ENCODE measurements at regions not wholly inside any gene's neighbourhood (a gene's known extent, or its start where the extent isn't known, plus 50 kb on each side); places are given as distances from the start of the nearest gene placed in this dataset.
"Not testable (repeated sequence)": the region's sequence is repeated elsewhere in the genome, so short reads cannot be mapped to it uniquely, and the experiment has no call there.

GRCh38 chr9:115668521-115668920 is 485.1 kb upstream of the PAPPA start:
- DNase-seq (ENCODE audit: low spot score) = no peak

GRCh38 chr9:115671236-115671962 is 482.2 kb upstream of the PAPPA start:
- DNase-seq (ENCODE audit: low spot score) = no peak

GRCh38 chr9:115671963-115672305 is 481.7 kb upstream of the PAPPA start:
- no peak for DNase-seq (ENCODE audit: low spot score)

- peak; percentile 13 for DNase-seq (ENCODE audit: low spot score)
Observed at GRCh38 chr9:115672477-115673316, 480.9 kb upstream of the PAPPA start.

- DNase-seq (ENCODE audit: low spot score) = no peak
Observed at GRCh38 chr9:115673599-115673998, 480.0 kb upstream of the PAPPA start.

- DNase-seq (ENCODE audit: low spot score) = no peak
Observed at GRCh38 chr9:115674091-115674490, 479.5 kb upstream of the PAPPA start.

- no peak for DNase-seq (ENCODE audit: low spot score)
Observed at GRCh38 chr9:115675834-115676233, 477.8 kb upstream of the PAPPA start.

- no peak for DNase-seq (ENCODE audit: low spot score)
Observed at GRCh38 chr9:115680231-115680630, 473.4 kb upstream of the PAPPA start.

- DNase-seq (ENCODE audit: low spot score) = no peak
Observed at GRCh38 chr9:115681585-115681984, 472.0 kb upstream of the PAPPA start.

GRCh38 chr9:115686069-115686468 is 467.5 kb upstream of the PAPPA start:
- no peak for DNase-seq (ENCODE audit: low spot score)

GRCh38 chr9:115687356-115687755 is 466.2 kb upstream of the PAPPA start:
- DNase-seq (ENCODE audit: low spot score) = no peak

GRCh38 chr9:115689331-115689730 is 464.3 kb upstream of the PAPPA start:
- no peak for DNase-seq (ENCODE audit: low spot score)

- no peak for DNase-seq (ENCODE audit: low spot score)
Observed at GRCh38 chr9:115690786-115691496, 462.6 kb upstream of the PAPPA start.

GRCh38 chr9:115691693-115692092 is 461.9 kb upstream of the PAPPA start:
- no peak for DNase-seq (ENCODE audit: low spot score)

- not testable (repeated sequence) for DNase-seq (ENCODE audit: low spot score)
Observed at GRCh38 chr9:115692868-115693267, 460.7 kb upstream of the PAPPA start.

- peak; percentile 16 for DNase-seq (ENCODE audit: low spot score)
Observed at GRCh38 chr9:115694014-115694413, 459.6 kb upstream of the PAPPA start.

- no peak for DNase-seq (ENCODE audit: low spot score)
Observed at GRCh38 chr9:115694991-115695390, 458.6 kb upstream of the PAPPA start.

GRCh38 chr9:115712981-115713380 is 440.6 kb upstream of the PAPPA start:
- DNase-seq (ENCODE audit: low spot score) = no peak

GRCh38 chr9:115715666-115716065 is 437.9 kb upstream of the PAPPA start:
- no peak for DNase-seq (ENCODE audit: low spot score)

- no peak for DNase-seq (ENCODE audit: low spot score)
Observed at GRCh38 chr9:115717298-115717697, 436.3 kb upstream of the PAPPA start.

- DNase-seq (ENCODE audit: low spot score) = no peak
Observed at GRCh38 chr9:115717711-115718173, 435.8 kb upstream of the PAPPA start.

GRCh38 chr9:115730396-115730795 is 423.2 kb upstream of the PAPPA start:
- no peak for DNase-seq (ENCODE audit: low spot score)

- DNase-seq (ENCODE audit: low spot score) = no peak
Observed at GRCh38 chr9:115730845-115731244, 422.7 kb upstream of the PAPPA start.

All from cerebellar cortex (tissue), 1 donor.